HFFc6 (cell line): ENCODE measurements at regions not wholly inside any gene's neighbourhood (a gene's known extent, or its start where the extent isn't known, plus 50 kb on each side); places are given as distances from the start of the nearest gene placed in this dataset.

Experiments used
- DNase-seq: peaks from one replicate; pipeline ENCODE4 v3.0.0-alpha.2; 2018
- H3K27ac Mint-ChIP-seq: 2 replicates; pipeline ENCODE4 v1.8.0; 2020; ENCODE audit warnings: mild to moderate bottlenecking, mixed read lengths
- H3K27me3 Mint-ChIP-seq: 2 replicates; pipeline ENCODE4 v1.8.0; 2021; ENCODE audit warnings: mild to moderate bottlenecking, moderate library complexity, mixed read lengths; ENCODE audit not compliant: insufficient read depth
- H3K36me3 Mint-ChIP-seq: 2 replicates; pipeline ENCODE4 v1.8.0; 2021; ENCODE audit warnings: low read depth, mixed read lengths
- H3K4me1 Mint-ChIP-seq: 2 replicates; pipeline ENCODE4 v1.8.0; 2020; ENCODE audit warnings: low read depth, mixed read lengths
- H3K4me3 Mint-ChIP-seq: 2 replicates; pipeline ENCODE4 v1.8.0; 2020; ENCODE audit warnings: mild to moderate bottlenecking, moderate library complexity, mixed read lengths
- H3K9me3 Mint-ChIP-seq: 2 replicates; pipeline ENCODE4 v1.8.0; 2020; ENCODE audit warnings: mild to moderate bottlenecking, mixed read lengths
- CTCF ChIP-seq: fragments of 200-600 bp; sonication (generic); IDR thresholded peaks from 2 replicates; pipeline ENCODE4 v1.5.0; 2021; ENCODE audit warnings: antibody characterized with exemption, mild to moderate bottlenecking

- TF ChIP-seq CTCF: no peak
- Mint-ChIP-seq H3K27ac (no peak overlapping the region), H3K4me3 (no peak overlapping the region), H3K4me1 (peaks cover 40% of the 10 kb centered on the region), H3K36me3 (0 out of 2 replicates have a peak, but pooled peaks cover under 1% of the 10 kb centered on the region), H3K9me3 (no peaks in the 10 kb centered on the region), H3K27me3 (peaks cover 5% of the 10 kb centered on the region; the same call in 1 of the 2 replicates)
- no peak for DNase-seq
Measured at GRCh38 chr15:88980498-88980897, 67.3 kb upstream of the MFGE8 start.

GRCh38 chr15:88981244-88982215 is 68.4 kb upstream of the MFGE8 start:
- Mint-ChIP-seq H3K36me3 (0 out of 2 replicates have a peak, but pooled peaks cover 4% of the 10 kb centered on the region), H3K4me3 (no peak overlapping the region; the same call in 1 of the 2 replicates), H3K9me3 (no peaks in the 10 kb centered on the region), H3K27me3 (peaks cover 2% of the 10 kb centered on the region; the same call in 1 of the 2 replicates), H3K4me1 (peaks cover 35% of the 10 kb centered on the region), H3K27ac (peak overlapping the region; percentile 54; the same call in 1 of the 2 replicates)
- DNase-seq: no peak
- TF ChIP-seq CTCF: no peak

GRCh38 chr15:88982304-88982945 is 69.2 kb upstream of the MFGE8 start:
- Mint-ChIP-seq H3K4me3 (no peak overlapping the region; the same call in 1 of the 2 replicates), H3K27ac (peak overlapping the region; percentile 54; the same call in 1 of the 2 replicates), H3K4me1 (peaks cover 41% of the 10 kb centered on the region), H3K27me3 (peaks cover 2% of the 10 kb centered on the region; the same call in 1 of the 2 replicates), H3K36me3 (0 out of 2 replicates have a peak, but pooled peaks cover 4% of the 10 kb centered on the region), H3K9me3 (no peaks in the 10 kb centered on the region)
- DNase-seq: peak; percentile 57
- no peak for TF ChIP-seq CTCF

- Mint-ChIP-seq H3K27me3 (peaks cover 2% of the 10 kb centered on the region; the same call in 1 of the 2 replicates), H3K27ac (peak overlapping the region; percentile 34; the same call in 1 of the 2 replicates), H3K36me3 (0 out of 2 replicates have a peak, but pooled peaks cover 4% of the 10 kb centered on the region), H3K4me3 (no peak overlapping the region), H3K9me3 (no peaks in the 10 kb centered on the region), H3K4me1 (peaks cover 46% of the 10 kb centered on the region)
- DNase-seq: no peak
- no peak for TF ChIP-seq CTCF
Measured at GRCh38 chr15:88982946-88983342, 69.8 kb upstream of the MFGE8 start.

- no peak overlapping the region for H3K27ac Mint-ChIP-seq
- 0 out of 2 replicates have a peak, but pooled peaks cover 4% of the 10 kb centered on the region for H3K36me3 Mint-ChIP-seq
- TF ChIP-seq CTCF: no peak
- H3K9me3 Mint-ChIP-seq: no peaks in the 10 kb centered on the region
- H3K27me3 Mint-ChIP-seq: peaks cover 2% of the 10 kb centered on the region; the same call in 1 of the 2 replicates
- no peak for DNase-seq
- no peak overlapping the region for H3K4me3 Mint-ChIP-seq
- peaks cover 56% of the 10 kb centered on the region for H3K4me1 Mint-ChIP-seq
Measured at GRCh38 chr15:88983861-88984429, 70.8 kb upstream of the MFGE8 start.
